ENCODE measurements at regions not wholly inside any gene's neighbourhood (a gene's known extent, or its start where the extent isn't known, plus 50 kb on each side); places are given as distances from the start of the nearest gene placed in this dataset.
"Not testable (repeated sequence)": the region's sequence is repeated elsewhere in the genome, so short reads cannot be mapped to it uniquely, and the experiment has no call there.

DNA sequence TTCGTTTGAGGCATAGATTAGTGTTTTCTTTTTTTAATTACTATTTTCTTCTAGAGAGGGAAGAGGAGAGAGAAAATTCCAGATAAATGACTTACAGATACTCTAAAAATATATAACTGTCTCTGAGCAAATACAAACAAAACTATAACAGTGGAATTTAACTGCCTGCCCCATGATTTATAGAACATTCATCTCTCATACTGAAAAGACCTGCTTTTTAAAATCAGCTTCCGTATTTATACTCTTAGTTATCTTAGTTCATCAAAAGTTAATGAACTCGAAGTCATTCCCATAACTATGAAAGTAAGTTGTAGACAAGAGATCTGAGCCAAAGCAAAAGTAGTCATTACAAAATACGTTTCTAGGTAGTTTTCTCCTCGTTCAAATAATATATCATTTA, 123.8 kb upstream of the DMRT1 start:
- peaks cover 7% of the 10 kb centered on the region; the same call in 1 of the 3 replicates for H3K4me1 ChIP-seq

DNA sequence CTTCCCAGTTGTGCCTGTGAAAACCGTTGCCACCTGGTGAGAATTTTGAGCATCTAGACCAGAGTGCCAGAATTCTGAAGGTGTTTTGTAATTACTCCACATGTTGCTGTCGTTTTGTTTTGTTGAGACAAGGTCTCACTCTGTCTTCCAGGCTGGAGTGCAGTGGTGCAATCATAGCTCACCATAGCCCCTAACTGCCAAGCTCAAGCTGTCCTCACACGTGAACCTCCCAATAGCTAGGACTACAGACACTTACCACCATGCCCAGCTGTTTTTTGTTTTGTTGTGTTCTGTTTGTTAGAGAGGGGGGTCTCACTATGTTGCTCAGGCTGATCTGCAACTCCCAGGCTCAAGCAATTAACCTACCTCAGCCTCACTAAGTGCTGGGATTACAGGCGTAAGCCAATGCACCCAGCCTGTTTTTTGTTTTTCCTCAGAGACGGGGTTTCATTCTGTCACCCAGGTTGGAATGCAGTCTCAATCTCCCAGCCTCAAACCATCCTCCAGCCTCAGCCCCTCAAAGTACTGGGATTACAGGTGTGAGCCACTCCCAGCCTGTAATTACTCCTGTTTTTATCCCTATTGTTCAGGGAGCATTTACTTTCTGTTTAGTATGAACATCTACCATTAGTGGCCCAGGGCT, 121.1 kb upstream of the DMRT1 start:
- peaks cover 7% of the 10 kb centered on the region; the same call in 1 of the 3 replicates for H3K4me1 ChIP-seq
- H3K4me2 ChIP-seq, result no peak overlapping the region
- H3K27ac ChIP-seq, result no peak overlapping the region
- DNase-seq (ENCODE audit: low read depth in 1 of 2, low spot score in 1 of 2) (no peak), FAIRE-seq (no peak), ATAC-seq (no peak)
- WGBS (ENCODE audit: missing lambda C conversion rate), result 74% methylated on average over 5 of the region's 5 CpGs
- ChIA-PET POLR2A (no interaction called here), CTCF (interaction anchor here (1.5 to 2.5 kb wide), 4 partner anchors 18 to 88 kb away, joined by 3 to 8 read pairs (median 6); no protein-coding TSS in a partner anchor)
- no peaks in the 10 kb centered on the region for H3K9me3 ChIP-seq
- TF ChIP-seq TFCP2L1 (CRISPR knock-in tag; IDR thresholded peaks at IDR 0.05) (no peak), ZSCAN20 (CRISPR knock-in tag; IDR thresholded peaks at IDR 0.05) (no peak), RCOR1 (IDR thresholded peaks at IDR 0.05; ENCODE audit: low read depth, low read length) (no peak), ZNF302 (CRISPR knock-in tag; IDR thresholded peaks at IDR 0.05) (no peak), CEBPB (IDR thresholded peaks at IDR 0.05) (no peak), HOXA7 (CRISPR knock-in tag; IDR thresholded peaks at IDR 0.05) (no peak), HEYL (CRISPR knock-in tag; IDR thresholded peaks at IDR 0.05) (no peak)
- TF ChIP-seq, protein P1, sequence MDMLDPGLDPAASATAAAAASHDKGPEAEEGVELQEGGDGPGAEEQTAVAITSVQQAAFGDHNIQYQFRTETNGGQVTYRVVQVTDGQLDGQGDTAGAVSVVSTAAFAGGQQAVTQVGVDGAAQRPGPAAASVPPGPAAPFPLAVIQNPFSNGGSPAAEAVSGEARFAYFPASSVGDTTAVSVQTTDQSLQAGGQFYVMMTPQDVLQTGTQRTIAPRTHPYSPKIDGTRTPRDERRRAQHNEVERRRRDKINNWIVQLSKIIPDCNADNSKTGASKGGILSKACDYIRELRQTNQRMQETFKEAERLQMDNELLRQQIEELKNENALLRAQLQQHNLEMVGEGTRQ (IDR thresholded peaks at IDR 0.05), result no peak
- no peak overlapping the region for H3K4me3 ChIP-seq

More for the DNA sequence above, 123.8 kb upstream of the DMRT1 start:
- Histone ChIP-seq H3K4me3 (no peak overlapping the region), H3K4me2 (no peak overlapping the region), H3K9me3 (no peaks in the 10 kb centered on the region), H3K27ac (no peak overlapping the region)
- ATAC-seq (no peak), DNase-seq (ENCODE audit: low read depth in 1 of 2, low spot score in 1 of 2) (no peak), FAIRE-seq (no peak)
- ChIA-PET CTCF (no interaction called here), POLR2A (no interaction called here)
- no peak for TF ChIP-seq CEBPB (IDR thresholded peaks at IDR 0.05)
- no peak for TF ChIP-seq RARB (CRISPR knock-in tag; IDR thresholded peaks at IDR 0.05)
- no peak for TF ChIP-seq JUNB (IDR thresholded peaks at IDR 0.05)
- TF ChIP-seq, protein P2, sequence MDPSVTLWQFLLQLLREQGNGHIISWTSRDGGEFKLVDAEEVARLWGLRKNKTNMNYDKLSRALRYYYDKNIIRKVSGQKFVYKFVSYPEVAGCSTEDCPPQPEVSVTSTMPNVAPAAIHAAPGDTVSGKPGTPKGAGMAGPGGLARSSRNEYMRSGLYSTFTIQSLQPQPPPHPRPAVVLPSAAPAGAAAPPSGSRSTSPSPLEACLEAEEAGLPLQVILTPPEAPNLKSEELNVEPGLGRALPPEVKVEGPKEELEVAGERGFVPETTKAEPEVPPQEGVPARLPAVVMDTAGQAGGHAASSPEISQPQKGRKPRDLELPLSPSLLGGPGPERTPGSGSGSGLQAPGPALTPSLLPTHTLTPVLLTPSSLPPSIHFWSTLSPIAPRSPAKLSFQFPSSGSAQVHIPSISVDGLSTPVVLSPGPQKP (IDR thresholded peaks at IDR 0.05; ENCODE audit: low read depth, low read length), result no peak
- TF ChIP-seq KDM5A (IDR thresholded peaks at IDR 0.05), result no peak
- TF ChIP-seq, protein P3, sequence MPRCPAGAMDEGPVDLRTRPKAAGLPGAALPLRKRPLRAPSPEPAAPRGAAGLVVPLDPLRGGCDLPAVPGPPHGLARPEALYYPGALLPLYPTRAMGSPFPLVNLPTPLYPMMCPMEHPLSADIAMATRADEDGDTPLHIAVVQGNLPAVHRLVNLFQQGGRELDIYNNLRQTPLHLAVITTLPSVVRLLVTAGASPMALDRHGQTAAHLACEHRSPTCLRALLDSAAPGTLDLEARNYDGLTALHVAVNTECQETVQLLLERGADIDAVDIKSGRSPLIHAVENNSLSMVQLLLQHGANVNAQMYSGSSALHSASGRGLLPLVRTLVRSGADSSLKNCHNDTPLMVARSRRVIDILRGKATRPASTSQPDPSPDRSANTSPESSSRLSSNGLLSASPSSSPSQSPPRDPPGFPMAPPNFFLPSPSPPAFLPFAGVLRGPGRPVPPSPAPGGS (IDR thresholded peaks at IDR 0.05), result no peak
- TF ChIP-seq, protein P4, sequence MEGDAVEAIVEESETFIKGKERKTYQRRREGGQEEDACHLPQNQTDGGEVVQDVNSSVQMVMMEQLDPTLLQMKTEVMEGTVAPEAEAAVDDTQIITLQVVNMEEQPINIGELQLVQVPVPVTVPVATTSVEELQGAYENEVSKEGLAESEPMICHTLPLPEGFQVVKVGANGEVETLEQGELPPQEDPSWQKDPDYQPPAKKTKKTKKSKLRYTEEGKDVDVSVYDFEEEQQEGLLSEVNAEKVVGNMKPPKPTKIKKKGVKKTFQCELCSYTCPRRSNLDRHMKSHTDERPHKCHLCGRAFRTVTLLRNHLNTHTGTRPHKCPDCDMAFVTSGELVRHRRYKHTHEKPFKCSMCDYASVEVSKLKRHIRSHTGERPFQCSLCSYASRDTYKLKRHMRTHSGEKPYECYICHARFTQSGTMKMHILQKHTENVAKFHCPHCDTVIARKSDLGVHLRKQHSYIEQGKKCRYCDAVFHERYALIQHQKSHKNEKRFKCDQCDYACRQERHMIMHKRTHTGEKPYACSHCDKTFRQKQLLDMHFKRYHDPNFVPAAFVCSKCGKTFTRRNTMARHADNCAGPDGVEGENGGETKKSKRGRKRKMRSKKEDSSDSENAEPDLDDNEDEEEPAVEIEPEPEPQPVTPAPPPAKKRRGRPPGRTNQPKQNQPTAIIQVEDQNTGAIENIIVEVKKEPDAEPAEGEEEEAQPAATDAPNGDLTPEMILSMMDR (IDR thresholded peaks at IDR 0.05), result no peak
- 70% methylated on average over 5 of the region's 5 CpGs for WGBS (ENCODE audit: missing lambda C conversion rate)

DNA sequence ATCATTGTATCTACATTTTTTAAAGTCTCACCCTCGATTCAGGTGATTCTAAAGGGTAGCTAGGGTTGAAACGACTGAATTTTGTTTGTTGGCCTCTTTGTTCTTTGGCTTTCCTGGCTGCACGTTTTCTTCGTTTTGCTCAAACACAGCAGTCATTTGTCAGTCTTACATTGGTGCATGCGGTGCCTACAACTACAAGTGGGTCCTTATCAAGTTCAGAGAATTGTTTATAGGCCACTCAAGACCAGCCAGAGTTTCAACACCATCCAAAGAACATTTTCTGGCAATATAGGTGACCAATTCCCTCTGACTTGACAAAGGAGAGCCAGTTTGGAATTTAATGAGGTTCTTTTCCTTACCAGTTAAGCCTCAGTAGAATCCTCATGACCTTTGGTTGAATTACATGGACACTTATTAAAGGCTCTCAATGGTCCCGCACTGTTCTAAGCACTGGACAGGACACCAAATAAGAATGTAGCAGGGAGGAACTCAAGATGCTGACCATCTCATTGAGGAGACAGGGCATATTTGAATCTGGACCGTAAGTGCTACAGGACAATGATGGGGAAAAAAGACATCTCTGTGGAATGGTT, 119.0 kb upstream of the DMRT1 start:
- H3K27ac ChIP-seq, result no peak overlapping the region
- peaks cover 5% of the 10 kb centered on the region; the same call in 1 of the 3 replicates for H3K4me1 ChIP-seq
- ChIA-PET CTCF (interaction anchor here (0.7 to 1.9 kb wide), 3 partner anchors 9 to 261 kb away, joined by 3 to 5 read pairs (median 3); no protein-coding TSS in a partner anchor), POLR2A (no interaction called here)
- TF ChIP-seq, protein P5, sequence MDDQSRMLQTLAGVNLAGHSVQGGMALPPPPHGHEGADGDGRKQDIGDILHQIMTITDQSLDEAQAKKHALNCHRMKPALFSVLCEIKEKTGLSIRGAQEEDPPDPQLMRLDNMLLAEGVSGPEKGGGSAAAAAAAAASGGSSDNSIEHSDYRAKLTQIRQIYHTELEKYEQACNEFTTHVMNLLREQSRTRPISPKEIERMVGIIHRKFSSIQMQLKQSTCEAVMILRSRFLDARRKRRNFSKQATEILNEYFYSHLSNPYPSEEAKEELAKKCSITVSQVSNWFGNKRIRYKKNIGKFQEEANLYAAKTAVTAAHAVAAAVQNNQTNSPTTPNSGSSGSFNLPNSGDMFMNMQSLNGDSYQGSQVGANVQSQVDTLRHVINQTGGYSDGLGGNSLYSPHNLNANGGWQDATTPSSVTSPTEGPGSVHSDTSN (IDR thresholded peaks at IDR 0.05), result no peak
- no peak for TF ChIP-seq RFX5 (IDR thresholded peaks at IDR 0.05)
- TF ChIP-seq, protein P1 (IDR thresholded peaks at IDR 0.05), result no peak
- TF ChIP-seq HOXB5 (CRISPR knock-in tag; IDR thresholded peaks at IDR 0.05), result no peak
- TF ChIP-seq ZC3H11A (IDR thresholded peaks at IDR 0.05), result no peak
- TF ChIP-seq NR3C1 (IDR thresholded peaks at IDR 0.05), result no peak
- DNase-seq (ENCODE audit: low read depth in 1 of 2, low spot score in 1 of 2), result no peak
- no peak for FAIRE-seq
- no peak overlapping the region for H3K4me2 ChIP-seq
- no peaks in the 10 kb centered on the region for H3K9me3 ChIP-seq
- no peak overlapping the region for H3K4me3 ChIP-seq
- WGBS (ENCODE audit: missing lambda C conversion rate), result 80% methylated on average over 7 of the region's 7 CpGs
- ATAC-seq, result no peak

DNA sequence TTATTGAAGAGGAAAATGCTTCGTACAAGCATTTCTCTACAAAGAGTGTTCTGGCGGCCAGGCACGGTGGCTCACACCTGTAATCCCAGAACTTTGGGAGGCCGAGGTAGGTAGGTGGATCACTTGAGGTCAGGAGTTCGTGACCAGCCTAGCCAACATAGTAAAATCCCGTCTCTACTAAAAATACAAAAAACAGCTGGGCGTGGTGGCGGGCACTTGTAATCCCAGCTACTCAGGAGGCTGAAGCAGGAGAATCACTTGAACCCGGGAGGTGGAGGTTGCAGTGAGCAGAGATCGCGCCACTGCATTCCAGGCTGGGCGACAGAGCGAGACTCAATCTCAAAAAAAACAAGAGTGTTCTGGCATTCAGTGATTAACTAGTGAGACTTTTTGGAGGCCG, 117.0 kb upstream of the DMRT1 start:
- H3K4me3 ChIP-seq; FAIRE-seq; POLR2A ChIA-PET; H3K4me2 ChIP-seq; DNase-seq (ENCODE audit: low read depth in 1 of 2, low spot score in 1 of 2); ATAC-seq; H3K27ac ChIP-seq; H3K4me1 ChIP-seq; H3K9me3 ChIP-seq: not testable (repeated sequence)
- CTCF ChIA-PET, result interaction anchor here (1.3 kb wide), 1 partner anchor 13 kb away, joined by 3 read pairs; no protein-coding TSS in a partner anchor
- 93% methylated on average over 14 of the region's 14 CpGs for WGBS (ENCODE audit: missing lambda C conversion rate)

Measured in A549 (cell line).